ENCODE measurements at regions not wholly inside any gene's neighbourhood (a gene's known extent, or its start where the extent isn't known, plus 50 kb on each side); places are given as distances from the start of the nearest gene placed in this dataset.

- no peak for TF ChIP-seq CTCF (IDR thresholded peaks at IDR 0.05)
- TF ChIP-seq EP300 (IDR thresholded peaks at IDR 0.05), result no peak
- TF ChIP-seq POLR2A (IDR thresholded peaks at IDR 0.05), result no peak
These were observed 84.9 kb upstream of the TGM3 start for GRCh38 chr20:2210646-2211552.

Measured in ovary (tissue), 3 donors.